GM23338 (cell line): ENCODE measurements at regions not wholly inside any gene's neighbourhood (a gene's known extent, or its start where the extent isn't known, plus 50 kb on each side); places are given as distances from the start of the nearest gene placed in this dataset.

Source experiments
- ATAC-seq: fragments of 200-7000 bp; cut with Tn5 transposase; 3 replicates; pipeline ENCODE4 v1.9.1; 2020
- DNase-seq: peaks from one replicate; pipeline ENCODE4 v3.0.0-alpha.2; 2015; ENCODE audit warnings: low spot score
- H2AFZ ChIP-seq: fragments of 200-600 bp; sonication (generic); 2 replicates; pipeline ENCODE4 v1.8.0; 2016; ENCODE audit warnings: antibody characterized with exemption, mild to moderate bottlenecking, moderate library complexity
- H3F3A ChIP-seq: fragments of 200-600 bp; sonication (generic); replicated peaks from 2 replicates; pipeline ENCODE4 v1.8.0; 2017; ENCODE audit warnings: antibody characterized with exemption, mixed run types, low read depth
- H3K27ac ChIP-seq: fragments of 200-600 bp; sonication (generic); 2 replicates; pipeline ENCODE4 v1.6.1; 2016; ENCODE audit warnings: low read depth
- H3K27me3 ChIP-seq: fragments of 200-600 bp; sonication (generic); 2 replicates; pipeline ENCODE4 v1.8.0; 2016; ENCODE audit warnings: mild to moderate bottlenecking, mixed run types, moderate library complexity; ENCODE audit not compliant: insufficient read depth
- H3K36me3 ChIP-seq: fragments of 200-600 bp; sonication (generic); 2 replicates; pipeline ENCODE4 v1.8.0; 2016; ENCODE audit warnings: mild to moderate bottlenecking; ENCODE audit not compliant: insufficient read depth
- H3K4me1 ChIP-seq: fragments of 200-600 bp; sonication (generic); 2 replicates; pipeline ENCODE4 v1.8.0; 2016; ENCODE audit warnings: mild to moderate bottlenecking, moderate library complexity; ENCODE audit not compliant: insufficient read depth
- H3K4me2 ChIP-seq: fragments of 200-600 bp; sonication (generic); 2 replicates; pipeline ENCODE4 v1.7.1; 2017; ENCODE audit warnings: mixed run types
- H3K4me3 ChIP-seq: fragments of 200-600 bp; sonication (generic); 2 replicates; pipeline ENCODE4 v1.6.1; 2016; ENCODE audit warnings: mixed run types
- H3K79me2 ChIP-seq: fragments of 200-600 bp; sonication (generic); replicated peaks from 2 replicates; pipeline ENCODE4 v1.8.0; 2017; ENCODE audit warnings: mild to moderate bottlenecking; ENCODE audit not compliant: insufficient read depth
- H3K9me2 ChIP-seq: fragments of 200-600 bp; sonication (generic); 2 replicates; pipeline ENCODE4 v1.8.0; 2017; ENCODE audit not compliant: insufficient read depth
- H4K20me1 ChIP-seq: fragments of 200-600 bp; sonication (generic); replicated peaks from 2 replicates; pipeline ENCODE4 v1.8.0; 2017; ENCODE audit warnings: mild to moderate bottlenecking; ENCODE audit not compliant: insufficient read depth
- H3K27ac Mint-ChIP-seq: 2 replicates; pipeline ENCODE4 v1.8.0; 2020; ENCODE audit warnings: inconsistent platforms, mild to moderate bottlenecking, moderate library complexity, mixed read lengths
- H3K27me3 Mint-ChIP-seq: 3 replicates; pipeline ENCODE4 v1.8.0; 2022; ENCODE audit warnings: low read depth, mild to moderate bottlenecking, moderate library complexity, mixed read lengths, inconsistent platforms; ENCODE audit not compliant: insufficient read depth, poor library complexity
- H3K36me3 Mint-ChIP-seq: 3 replicates; pipeline ENCODE4 v1.8.0; 2021; ENCODE audit warnings: low read depth, mild to moderate bottlenecking, inconsistent platforms, moderate library complexity, mixed read lengths
- H3K4me1 Mint-ChIP-seq: 3 replicates; pipeline ENCODE4 v1.8.0; 2020; ENCODE audit warnings: mild to moderate bottlenecking, inconsistent platforms, mixed read lengths
- H3K4me3 Mint-ChIP-seq: 3 replicates; pipeline ENCODE4 v1.8.0; 2021; ENCODE audit warnings: moderate library complexity, mild to moderate bottlenecking, inconsistent platforms, mixed read lengths
- H3K9me3 Mint-ChIP-seq: 3 replicates; pipeline ENCODE4 v1.8.0; 2020; ENCODE audit warnings: moderate library complexity, mild to moderate bottlenecking, inconsistent platforms, mixed read lengths
- CREB1 ChIP-seq: fragments of 250-450 bp; sonication (Bioruptor Pico); IDR thresholded peaks from 2 replicates; pipeline ENCODE4 v1.5.0; 2020; ENCODE audit warnings: low read depth, mild to moderate bottlenecking, moderate library complexity
- CTCF ChIP-seq, 2 experiments: fragments of 200-600 bp in 1 of 2; sonication (generic) in 1 of 2; conservative IDR thresholded peaks; 2 replicates each; pipeline versions ENCODE4 v1.5.1 to v1.6.1; 2016 to 2017; ENCODE audit warnings: antibody characterized with exemption in 2 of 2, low read depth in 2 of 2, mild to moderate bottlenecking in 2 of 2, moderate library complexity in 1 of 2
- EZH2 ChIP-seq: fragments of 200-600 bp; sonication (generic); IDR thresholded peaks from one replicate; pipeline ENCODE4 v1.8.0; 2017; ENCODE audit warnings: antibody characterized with exemption, mild to moderate bottlenecking, low read depth; ENCODE audit not compliant: unreplicated experiment
- EZH2phosphoT487 ChIP-seq: fragments of 200-600 bp; sonication (generic); IDR thresholded peaks from one replicate; pipeline ENCODE4 v1.8.1; 2018; ENCODE audit warnings: antibody characterized with exemption; ENCODE audit not compliant: unreplicated experiment
- NANOG ChIP-seq: IDR thresholded peaks from 2 replicates; pipeline ENCODE4 v1.6.1; 2016; ENCODE audit warnings: antibody characterized with exemption, borderline replicate concordance
- POLR2AphosphoS5 ChIP-seq: IDR thresholded peaks from 2 replicates; pipeline ENCODE4 v1.6.1; 2016; ENCODE audit warnings: antibody characterized with exemption, low read depth
- REST ChIP-seq: IDR thresholded peaks from one replicate; pipeline ENCODE4 v1.6.1; 2018; ENCODE audit warnings: antibody characterized with exemption; ENCODE audit not compliant: unreplicated experiment
- STAT1 ChIP-seq: IDR thresholded peaks from one replicate; pipeline ENCODE4 v1.6.1; 2016; ENCODE audit warnings: antibody characterized with exemption; ENCODE audit not compliant: unreplicated experiment
- ZNF114 ChIP-seq: fragments of 250-450 bp; sonication (Bioruptor Pico); IDR thresholded peaks from 2 replicates; pipeline ENCODE4 v1.5.0; 2020; ENCODE audit warnings: mild to moderate bottlenecking, moderate library complexity
- ZNF331 ChIP-seq: fragments of 250-450 bp; sonication (Bioruptor Pico); IDR thresholded peaks from 2 replicates; pipeline ENCODE4 v1.5.0; 2020; ENCODE audit warnings: low read depth, mild to moderate bottlenecking, moderate library complexity
- TF ChIP-seq, protein P1 (sequence below): fragments of 250-450 bp; sonication (Bioruptor Pico); IDR thresholded peaks from 2 replicates; pipeline ENCODE4 v1.5.0; 2020; ENCODE audit warnings: mild to moderate bottlenecking, moderate library complexity
- TF ChIP-seq, protein P2 (sequence below): IDR thresholded peaks from 2 replicates; pipeline ENCODE4 v1.6.1; 2016; ENCODE audit warnings: antibody characterized with exemption

GRCh38 chr2:167749660-167750059 is 497.7 kb downstream of the STK39 start:
- H3K4me1 Mint-ChIP-seq: peaks cover 33% of the 10 kb centered on the region
- TF ChIP-seq ZNF114 (CRISPR knock-in tag) (no peak), ZNF331 (CRISPR knock-in tag) (no peak), POLR2AphosphoS5 (no peak), NANOG (no peak), REST (no peak), EZH2phosphoT487 (no peak), CREB1 (no peak), EZH2 (no peak), STAT1 (no peak), CTCF (conservative IDR thresholded peaks at IDR 0.05; ENCODE audit: low read depth in 2 of 2) (no peak)
- TF ChIP-seq, protein P1, sequence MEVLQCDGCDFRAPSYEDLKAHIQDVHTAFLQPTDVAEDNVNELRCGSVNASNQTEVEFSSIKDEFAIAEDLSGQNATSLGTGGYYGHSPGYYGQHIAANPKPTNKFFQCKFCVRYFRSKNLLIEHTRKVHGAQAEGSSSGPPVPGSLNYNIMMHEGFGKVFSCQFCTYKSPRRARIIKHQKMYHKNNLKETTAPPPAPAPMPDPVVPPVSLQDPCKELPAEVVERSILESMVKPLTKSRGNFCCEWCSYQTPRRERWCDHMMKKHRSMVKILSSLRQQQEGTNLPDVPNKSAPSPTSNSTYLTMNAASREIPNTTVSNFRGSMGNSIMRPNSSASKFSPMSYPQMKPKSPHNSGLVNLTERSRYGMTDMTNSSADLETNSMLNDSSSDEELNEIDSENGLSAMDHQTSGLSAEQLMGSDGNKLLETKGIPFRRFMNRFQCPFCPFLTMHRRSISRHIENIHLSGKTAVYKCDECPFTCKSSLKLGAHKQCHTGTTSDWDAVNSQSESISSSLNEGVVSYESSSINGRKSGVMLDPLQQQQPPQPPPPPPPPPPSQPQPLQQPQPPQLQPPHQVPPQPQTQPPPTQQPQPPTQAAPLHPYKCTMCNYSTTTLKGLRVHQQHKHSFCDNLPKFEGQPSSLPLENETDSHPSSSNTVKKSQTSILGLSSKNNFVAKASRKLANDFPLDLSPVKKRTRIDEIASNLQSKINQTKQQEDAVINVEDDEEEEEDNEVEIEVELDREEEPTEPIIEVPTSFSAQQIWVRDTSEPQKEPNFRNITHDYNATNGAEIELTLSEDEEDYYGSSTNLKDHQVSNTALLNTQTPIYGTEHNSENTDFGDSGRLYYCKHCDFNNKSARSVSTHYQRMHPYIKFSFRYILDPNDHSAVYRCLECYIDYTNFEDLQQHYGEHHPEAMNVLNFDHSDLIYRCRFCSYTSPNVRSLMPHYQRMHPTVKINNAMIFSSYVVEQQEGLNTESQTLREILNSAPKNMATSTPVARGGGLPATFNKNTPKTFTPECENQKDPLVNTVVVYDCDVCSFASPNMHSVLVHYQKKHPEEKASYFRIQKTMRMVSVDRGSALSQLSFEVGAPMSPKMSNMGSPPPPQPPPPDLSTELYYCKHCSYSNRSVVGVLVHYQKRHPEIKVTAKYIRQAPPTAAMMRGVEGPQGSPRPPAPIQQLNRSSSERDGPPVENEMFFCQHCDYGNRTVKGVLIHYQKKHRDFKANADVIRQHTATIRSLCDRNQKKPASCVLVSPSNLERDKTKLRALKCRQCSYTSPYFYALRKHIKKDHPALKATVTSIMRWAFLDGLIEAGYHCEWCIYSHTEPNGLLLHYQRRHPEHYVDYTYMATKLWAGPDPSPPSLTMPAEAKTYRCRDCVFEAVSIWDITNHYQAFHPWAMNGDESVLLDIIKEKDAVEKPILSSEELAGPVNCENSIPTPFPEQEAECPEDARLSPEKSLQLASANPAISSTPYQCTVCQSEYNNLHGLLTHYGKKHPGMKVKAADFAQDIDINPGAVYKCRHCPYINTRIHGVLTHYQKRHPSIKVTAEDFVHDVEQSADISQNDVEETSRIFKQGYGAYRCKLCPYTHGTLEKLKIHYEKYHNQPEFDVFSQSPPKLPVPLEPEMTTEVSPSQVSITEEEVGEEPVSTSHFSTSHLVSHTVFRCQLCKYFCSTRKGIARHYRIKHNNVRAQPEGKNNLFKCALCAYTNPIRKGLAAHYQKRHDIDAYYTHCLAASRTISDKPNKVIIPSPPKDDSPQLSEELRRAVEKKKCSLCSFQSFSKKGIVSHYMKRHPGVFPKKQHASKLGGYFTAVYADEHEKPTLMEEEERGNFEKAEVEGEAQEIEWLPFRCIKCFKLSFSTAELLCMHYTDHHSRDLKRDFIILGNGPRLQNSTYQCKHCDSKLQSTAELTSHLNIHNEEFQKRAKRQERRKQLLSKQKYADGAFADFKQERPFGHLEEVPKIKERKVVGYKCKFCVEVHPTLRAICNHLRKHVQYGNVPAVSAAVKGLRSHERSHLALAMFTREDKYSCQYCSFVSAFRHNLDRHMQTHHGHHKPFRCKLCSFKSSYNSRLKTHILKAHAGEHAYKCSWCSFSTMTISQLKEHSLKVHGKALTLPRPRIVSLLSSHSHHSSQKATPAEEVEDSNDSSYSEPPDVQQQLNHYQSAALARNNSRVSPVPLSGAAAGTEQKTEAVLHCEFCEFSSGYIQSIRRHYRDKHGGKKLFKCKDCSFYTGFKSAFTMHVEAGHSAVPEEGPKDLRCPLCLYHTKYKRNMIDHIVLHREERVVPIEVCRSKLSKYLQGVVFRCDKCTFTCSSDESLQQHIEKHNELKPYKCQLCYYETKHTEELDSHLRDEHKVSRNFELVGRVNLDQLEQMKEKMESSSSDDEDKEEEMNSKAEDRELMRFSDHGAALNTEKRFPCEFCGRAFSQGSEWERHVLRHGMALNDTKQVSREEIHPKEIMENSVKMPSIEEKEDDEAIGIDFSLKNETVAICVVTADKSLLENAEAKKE (CRISPR knock-in tag): no peak
- TF ChIP-seq, protein P2, sequence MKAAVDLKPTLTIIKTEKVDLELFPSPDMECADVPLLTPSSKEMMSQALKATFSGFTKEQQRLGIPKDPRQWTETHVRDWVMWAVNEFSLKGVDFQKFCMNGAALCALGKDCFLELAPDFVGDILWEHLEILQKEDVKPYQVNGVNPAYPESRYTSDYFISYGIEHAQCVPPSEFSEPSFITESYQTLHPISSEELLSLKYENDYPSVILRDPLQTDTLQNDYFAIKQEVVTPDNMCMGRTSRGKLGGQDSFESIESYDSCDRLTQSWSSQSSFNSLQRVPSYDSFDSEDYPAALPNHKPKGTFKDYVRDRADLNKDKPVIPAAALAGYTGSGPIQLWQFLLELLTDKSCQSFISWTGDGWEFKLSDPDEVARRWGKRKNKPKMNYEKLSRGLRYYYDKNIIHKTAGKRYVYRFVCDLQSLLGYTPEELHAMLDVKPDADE: no peak
- Histone ChIP-seq H3F3A (no peaks in the 10 kb centered on the region), H2AFZ (no peak overlapping the region), H3K9me2 (no peaks in the 10 kb centered on the region), H3K36me3 (no peaks in the 10 kb centered on the region), H3K27me3 (no peaks in the 10 kb centered on the region), H3K27ac (no peak overlapping the region; the same call in 1 of the 2 replicates), H3K79me2 (no peaks in the 10 kb centered on the region), H3K4me3 (no peak overlapping the region), H3K4me2 (no peak overlapping the region), H4K20me1 (no peaks in the 10 kb centered on the region), H3K4me1 (peaks cover 30% of the 10 kb centered on the region)
- H3K36me3 Mint-ChIP-seq: no peaks in the 10 kb centered on the region
- H3K27me3 Mint-ChIP-seq: peaks cover 3% of the 10 kb centered on the region
- H3K9me3 Mint-ChIP-seq: no peaks in the 10 kb centered on the region
- peak overlapping the region; percentile 80; the same call in 1 of the 2 replicates for H3K27ac Mint-ChIP-seq
- DNase-seq: no peak
- no peak overlapping the region for H3K4me3 Mint-ChIP-seq
- ATAC-seq: no peak
